ENCODE measurements at regions not wholly inside any gene's neighbourhood (a gene's known extent, or its start where the extent isn't known, plus 50 kb on each side); places are given as distances from the start of the nearest gene placed in this dataset.

DNA sequence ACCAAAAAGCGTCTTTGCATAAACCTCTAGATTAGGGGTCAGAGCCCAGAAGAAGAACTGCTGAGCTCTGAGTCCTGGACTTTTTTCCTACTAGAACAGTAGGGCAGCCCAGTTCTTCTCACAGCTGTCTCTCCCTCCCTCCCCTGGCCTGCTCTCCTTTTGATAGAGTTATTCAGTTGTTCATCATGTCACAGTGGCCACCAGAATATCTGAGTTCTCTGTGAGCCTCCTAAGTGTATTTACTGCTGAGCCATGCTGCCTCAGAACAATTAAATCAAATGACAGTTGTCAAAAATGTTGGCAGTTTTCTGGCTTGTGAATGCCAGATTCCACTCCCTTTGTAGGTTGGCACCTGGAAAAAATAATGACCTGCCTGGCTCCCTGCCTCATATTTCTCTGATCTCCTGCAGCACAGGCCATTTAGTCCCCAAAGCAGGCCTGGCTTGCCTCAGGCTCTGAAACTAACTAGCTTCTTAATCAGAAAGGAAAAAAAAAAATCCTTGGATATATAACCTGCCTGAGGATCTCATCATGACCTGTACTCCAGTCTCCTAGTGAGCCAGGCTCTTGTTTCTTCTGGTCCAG is 377.4 kb upstream of the LARGE1 start:
- no peak for ATAC-seq (ENCODE audit: low read depth in 2 of 2)
- Mint-ChIP-seq H3K36me3 (no peaks in the 10 kb centered on the region), H3K27me3 (no peaks in the 10 kb centered on the region), H3K4me1 (no peaks in the 10 kb centered on the region), H3K9me3 (peaks cover 0 to 2% (median 0%) of the 10 kb centered on the region in 7 donors), H3K27ac (no peak overlapping the region), H3K4me3 (no peak overlapping the region)
- H3K36me3 ChIP-seq (ENCODE audit: control insufficient read depth, insufficient read depth, low read length): no peaks in the 10 kb centered on the region
- DNase-seq: no peak
- H3K27ac ChIP-seq (ENCODE audit: insufficient read depth, low read length, poor library complexity, severe bottlenecking): no peak overlapping the region
- H3K4me3 ChIP-seq (ENCODE audit: low read depth, low read length): no peak overlapping the region
- no peaks in the 10 kb centered on the region for H3K9me3 ChIP-seq (ENCODE audit: control insufficient read depth in 2 of 2, low read length in 2 of 2)
- H3K27me3 ChIP-seq (ENCODE audit: control insufficient read depth, insufficient read depth, low read length): no peaks in the 10 kb centered on the region
- H3K4me1 ChIP-seq (ENCODE audit: control insufficient read depth, insufficient read depth, low read length, poor library complexity, severe bottlenecking): no peaks in the 10 kb centered on the region

DNA sequence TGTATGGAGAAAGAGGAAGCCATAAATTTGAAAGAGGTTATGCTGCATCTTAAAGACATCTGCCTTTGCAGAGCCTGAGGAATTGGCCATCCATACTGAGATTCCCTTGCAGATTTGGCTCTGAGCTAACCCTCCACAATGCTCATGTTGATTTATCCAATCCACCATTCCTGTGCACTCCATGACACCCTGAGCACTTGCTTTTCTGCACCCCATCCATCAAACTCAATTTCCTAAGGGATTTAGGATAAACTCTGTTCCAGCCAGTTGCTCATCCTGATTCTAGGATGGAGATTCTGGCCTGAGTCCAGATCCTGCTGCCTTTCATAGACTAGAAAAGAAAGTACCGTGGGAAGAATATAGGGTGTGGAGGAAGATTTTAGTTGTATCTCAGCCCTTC is 379.2 kb upstream of the LARGE1 start:
- Mint-ChIP-seq H3K9me3 (peaks cover 0 to 3% (median 0%) of the 10 kb centered on the region in 7 donors), H3K4me1 (no peaks in the 10 kb centered on the region), H3K36me3 (no peaks in the 10 kb centered on the region), H3K4me3 (no peak overlapping the region), H3K27ac (no peak overlapping the region), H3K27me3 (no peaks in the 10 kb centered on the region)
- no peak for ATAC-seq (ENCODE audit: low read depth in 2 of 2)
- Histone ChIP-seq H3K4me1 (ENCODE audit: control insufficient read depth, insufficient read depth, low read length, poor library complexity, severe bottlenecking) (no peaks in the 10 kb centered on the region), H3K27ac (ENCODE audit: insufficient read depth, low read length, poor library complexity, severe bottlenecking) (no peak overlapping the region), H3K4me3 (ENCODE audit: low read depth, low read length) (no peak overlapping the region), H3K27me3 (ENCODE audit: control insufficient read depth, insufficient read depth, low read length) (no peaks in the 10 kb centered on the region), H3K9me3 (ENCODE audit: control insufficient read depth in 2 of 2, low read length in 2 of 2) (no peaks in the 10 kb centered on the region), H3K36me3 (ENCODE audit: control insufficient read depth, insufficient read depth, low read length) (no peaks in the 10 kb centered on the region)
- DNase-seq: no peak

GRCh38 chr22:34301569-34301968 is 381.3 kb upstream of the LARGE1 start:
- Mint-ChIP-seq H3K27me3 (no peaks in the 10 kb centered on the region), H3K36me3 (no peaks in the 10 kb centered on the region), H3K9me3 (peaks cover 0 to 3% (median 2%) of the 10 kb centered on the region in 7 donors), H3K4me1 (no peaks in the 10 kb centered on the region), H3K4me3 (no peak overlapping the region), H3K27ac (no peak overlapping the region)
- ATAC-seq (ENCODE audit: low read depth in 2 of 2) (no peak), DNase-seq (no peak)
- Histone ChIP-seq H3K27me3 (ENCODE audit: control insufficient read depth, insufficient read depth, low read length) (no peaks in the 10 kb centered on the region), H3K9me3 (ENCODE audit: control insufficient read depth in 2 of 2, low read length in 2 of 2) (no peaks in the 10 kb centered on the region), H3K4me1 (ENCODE audit: control insufficient read depth, insufficient read depth, low read length, poor library complexity, severe bottlenecking) (no peaks in the 10 kb centered on the region), H3K36me3 (ENCODE audit: control insufficient read depth, insufficient read depth, low read length) (no peaks in the 10 kb centered on the region), H3K27ac (ENCODE audit: insufficient read depth, low read length, poor library complexity, severe bottlenecking) (no peak overlapping the region), H3K4me3 (ENCODE audit: low read depth, low read length) (no peak overlapping the region)

GRCh38 chr22:34303656-34304055 is 383.4 kb upstream of the LARGE1 start:
- no peaks in the 10 kb centered on the region for H3K9me3 ChIP-seq (ENCODE audit: control insufficient read depth in 2 of 2, low read length in 2 of 2)
- no peak overlapping the region for H3K27ac ChIP-seq (ENCODE audit: insufficient read depth, low read length, poor library complexity, severe bottlenecking)
- Mint-ChIP-seq H3K4me1 (no peaks in the 10 kb centered on the region), H3K9me3 (peaks cover 0 to 5% (median 2%) of the 10 kb centered on the region in 7 donors), H3K4me3 (no peak overlapping the region), H3K27me3 (no peaks in the 10 kb centered on the region), H3K36me3 (no peaks in the 10 kb centered on the region), H3K27ac (no peak overlapping the region)
- no peaks in the 10 kb centered on the region for H3K36me3 ChIP-seq (ENCODE audit: control insufficient read depth, insufficient read depth, low read length)
- H3K4me1 ChIP-seq (ENCODE audit: control insufficient read depth, insufficient read depth, low read length, poor library complexity, severe bottlenecking): no peaks in the 10 kb centered on the region
- no peaks in the 10 kb centered on the region for H3K27me3 ChIP-seq (ENCODE audit: control insufficient read depth, insufficient read depth, low read length)
- H3K4me3 ChIP-seq (ENCODE audit: low read depth, low read length): no peak overlapping the region
- no peak for DNase-seq
- ATAC-seq (ENCODE audit: low read depth in 2 of 2): no peak

DNA sequence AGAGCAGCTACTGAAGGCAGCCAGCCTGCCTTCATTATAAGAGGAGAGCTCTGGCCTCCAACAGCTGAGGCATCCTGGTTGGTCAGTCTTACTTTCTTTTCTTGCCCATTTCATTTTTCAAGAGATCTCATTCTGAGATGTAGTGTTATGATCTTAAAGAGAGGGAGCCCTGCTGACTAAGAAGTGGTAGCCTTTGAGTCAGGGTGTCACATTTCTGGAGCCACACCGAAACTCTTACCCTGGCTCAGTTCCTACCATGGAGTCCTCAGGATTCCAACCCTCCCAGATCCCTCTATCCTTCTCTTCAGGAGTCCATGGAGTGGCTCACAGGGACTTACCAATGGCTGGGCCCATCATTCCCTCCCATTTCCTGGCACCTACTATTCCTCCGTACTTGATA is 386.1 kb upstream of the LARGE1 start:
- Histone ChIP-seq H3K36me3 (ENCODE audit: control insufficient read depth, insufficient read depth, low read length) (no peaks in the 10 kb centered on the region), H3K4me3 (ENCODE audit: low read depth, low read length) (no peak overlapping the region), H3K27ac (ENCODE audit: insufficient read depth, low read length, poor library complexity, severe bottlenecking) (no peak overlapping the region), H3K27me3 (ENCODE audit: control insufficient read depth, insufficient read depth, low read length) (no peaks in the 10 kb centered on the region), H3K4me1 (ENCODE audit: control insufficient read depth, insufficient read depth, low read length, poor library complexity, severe bottlenecking) (no peaks in the 10 kb centered on the region), H3K9me3 (ENCODE audit: control insufficient read depth in 2 of 2, low read length in 2 of 2) (no peaks in the 10 kb centered on the region)
- Mint-ChIP-seq H3K27ac (no peak overlapping the region), H3K27me3 (no peaks in the 10 kb centered on the region), H3K9me3 (peaks cover 0 to 4% (median 3%) of the 10 kb centered on the region in 7 donors), H3K4me3 (no peak overlapping the region), H3K4me1 (no peaks in the 10 kb centered on the region), H3K36me3 (no peaks in the 10 kb centered on the region)
- ATAC-seq (ENCODE audit: low read depth in 2 of 2) (no peak), DNase-seq (no peak)

GRCh38 chr22:34308101-34308500 is 387.8 kb upstream of the LARGE1 start:
- no peaks in the 10 kb centered on the region for H3K4me1 ChIP-seq (ENCODE audit: control insufficient read depth, insufficient read depth, low read length, poor library complexity, severe bottlenecking)
- ATAC-seq (ENCODE audit: low read depth in 2 of 2): no peak
- Mint-ChIP-seq H3K4me3 (no peak overlapping the region), H3K27me3 (no peaks in the 10 kb centered on the region), H3K9me3 (peaks cover 0 to 4% (median 3%) of the 10 kb centered on the region in 7 donors), H3K27ac (no peak overlapping the region), H3K4me1 (no peaks in the 10 kb centered on the region), H3K36me3 (no peaks in the 10 kb centered on the region)
- no peak overlapping the region for H3K27ac ChIP-seq (ENCODE audit: insufficient read depth, low read length, poor library complexity, severe bottlenecking)
- H3K27me3 ChIP-seq (ENCODE audit: control insufficient read depth, insufficient read depth, low read length): no peaks in the 10 kb centered on the region
- no peaks in the 10 kb centered on the region for H3K9me3 ChIP-seq (ENCODE audit: control insufficient read depth in 2 of 2, low read length in 2 of 2)
- H3K36me3 ChIP-seq (ENCODE audit: control insufficient read depth, insufficient read depth, low read length): no peaks in the 10 kb centered on the region
- H3K4me3 ChIP-seq (ENCODE audit: low read depth, low read length): no peak overlapping the region
- DNase-seq: no peak

- H3K27me3 ChIP-seq (ENCODE audit: control insufficient read depth, insufficient read depth, low read length): no peaks in the 10 kb centered on the region
- Mint-ChIP-seq H3K4me1 (no peaks in the 10 kb centered on the region), H3K36me3 (no peaks in the 10 kb centered on the region), H3K27me3 (no peaks in the 10 kb centered on the region), H3K27ac (no peak overlapping the region), H3K4me3 (no peak overlapping the region), H3K9me3 (peaks cover under 1 to 17% (median 7%) of the 10 kb centered on the region in 7 donors)
- no peak for DNase-seq
- ATAC-seq (ENCODE audit: low read depth in 2 of 2): no peak
- H3K36me3 ChIP-seq (ENCODE audit: control insufficient read depth, insufficient read depth, low read length): no peaks in the 10 kb centered on the region
- no peaks in the 10 kb centered on the region for H3K4me1 ChIP-seq (ENCODE audit: control insufficient read depth, insufficient read depth, low read length, poor library complexity, severe bottlenecking)
- no peak overlapping the region for H3K27ac ChIP-seq (ENCODE audit: insufficient read depth, low read length, poor library complexity, severe bottlenecking)
- H3K9me3 ChIP-seq (ENCODE audit: control insufficient read depth in 2 of 2, low read length in 2 of 2): no peaks in the 10 kb centered on the region
- no peak overlapping the region for H3K4me3 ChIP-seq (ENCODE audit: low read depth, low read length)
Observed at GRCh38 chr22:34319346-34319745, 399.1 kb upstream of the LARGE1 start.

DNA sequence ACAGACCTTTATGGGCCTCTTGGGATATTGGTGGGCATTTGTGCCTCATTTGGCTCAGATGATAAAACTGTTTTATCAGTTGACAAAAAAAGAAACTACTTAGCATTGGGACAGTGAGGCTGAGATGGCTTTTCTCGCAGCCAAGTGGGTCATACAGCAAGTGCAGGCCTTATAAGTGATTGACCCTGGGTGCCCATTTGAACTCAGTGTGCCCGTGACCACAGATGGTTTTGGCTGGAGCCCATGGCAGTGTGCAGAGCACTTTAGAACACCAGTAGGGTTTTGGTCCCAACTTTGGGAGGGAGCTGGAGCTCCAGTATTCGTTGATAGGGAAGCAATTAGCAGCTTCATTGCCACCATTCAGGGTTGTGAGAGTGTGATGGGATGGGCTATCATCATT is 404.5 kb upstream of the LARGE1 start:
- Mint-ChIP-seq H3K4me3 (no peak overlapping the region), H3K36me3 (no peaks in the 10 kb centered on the region)
- no peaks in the 10 kb centered on the region for H3K36me3 ChIP-seq (ENCODE audit: control insufficient read depth, insufficient read depth, low read length)

More for the DNA sequence above, 404.5 kb upstream of the LARGE1 start:
- Mint-ChIP-seq H3K27me3 (no peaks in the 10 kb centered on the region), H3K9me3 (no peaks in the 10 kb centered on the region), H3K4me1 (no peaks in the 10 kb centered on the region), H3K27ac (no peak overlapping the region)
- no peaks in the 10 kb centered on the region for H3K27me3 ChIP-seq (ENCODE audit: control insufficient read depth, insufficient read depth, low read length)
- ATAC-seq (ENCODE audit: low read depth in 2 of 2): no peak
- H3K9me3 ChIP-seq (ENCODE audit: control insufficient read depth in 2 of 2, low read length in 2 of 2): no peaks in the 10 kb centered on the region
- H3K27ac ChIP-seq (ENCODE audit: insufficient read depth, low read length, poor library complexity, severe bottlenecking): no peak overlapping the region
- no peak for DNase-seq
- no peaks in the 10 kb centered on the region for H3K4me1 ChIP-seq (ENCODE audit: control insufficient read depth, insufficient read depth, low read length, poor library complexity, severe bottlenecking)
- H3K4me3 ChIP-seq (ENCODE audit: low read depth, low read length): no peak overlapping the region

Data from CD4-positive, CD25-positive, alpha-beta regulatory T cell (primary cell).